B cell (primary cell): ENCODE measurements at regions not wholly inside any gene's neighbourhood (a gene's known extent, or its start where the extent isn't known, plus 50 kb on each side); places are given as distances from the start of the nearest gene placed in this dataset.

Experiments
- EZH2 ChIP-seq: IDR thresholded peaks from 2 replicates; pipeline ENCODE4 v1.6.1; 2012; ENCODE audit warnings: borderline replicate concordance, low read depth, mild to moderate bottlenecking, moderate library complexity, low read length; ENCODE audit not compliant: insufficient read depth, poor library complexity, severe bottlenecking
- TF ChIP-seq, protein P1 (sequence below): fragments of 200-600 bp; IDR thresholded peaks from one replicate; pipeline ENCODE4 v1.8.0; 2022; ENCODE audit warnings: antibody characterized with exemption, mild to moderate bottlenecking

DNA sequence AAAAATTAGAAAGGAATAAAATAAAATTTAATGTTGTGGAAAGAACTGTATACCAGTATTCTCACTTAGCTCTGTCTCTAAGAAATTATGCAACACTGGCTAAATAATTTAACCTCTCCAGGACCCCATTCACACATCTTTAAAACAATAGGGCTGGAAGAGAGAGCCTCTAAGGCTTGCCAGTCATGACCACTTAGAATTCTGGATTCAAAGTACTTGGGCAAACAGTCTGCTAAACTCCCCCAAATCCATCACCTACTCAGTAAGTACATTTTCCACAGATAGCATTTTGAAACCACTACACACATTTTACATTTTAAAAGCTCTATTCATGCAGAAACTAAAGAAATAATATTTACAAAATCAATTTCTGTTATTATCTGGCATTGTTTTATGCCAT, 291.7 kb downstream of the TMEM167A start:
- TF ChIP-seq, protein P1, sequence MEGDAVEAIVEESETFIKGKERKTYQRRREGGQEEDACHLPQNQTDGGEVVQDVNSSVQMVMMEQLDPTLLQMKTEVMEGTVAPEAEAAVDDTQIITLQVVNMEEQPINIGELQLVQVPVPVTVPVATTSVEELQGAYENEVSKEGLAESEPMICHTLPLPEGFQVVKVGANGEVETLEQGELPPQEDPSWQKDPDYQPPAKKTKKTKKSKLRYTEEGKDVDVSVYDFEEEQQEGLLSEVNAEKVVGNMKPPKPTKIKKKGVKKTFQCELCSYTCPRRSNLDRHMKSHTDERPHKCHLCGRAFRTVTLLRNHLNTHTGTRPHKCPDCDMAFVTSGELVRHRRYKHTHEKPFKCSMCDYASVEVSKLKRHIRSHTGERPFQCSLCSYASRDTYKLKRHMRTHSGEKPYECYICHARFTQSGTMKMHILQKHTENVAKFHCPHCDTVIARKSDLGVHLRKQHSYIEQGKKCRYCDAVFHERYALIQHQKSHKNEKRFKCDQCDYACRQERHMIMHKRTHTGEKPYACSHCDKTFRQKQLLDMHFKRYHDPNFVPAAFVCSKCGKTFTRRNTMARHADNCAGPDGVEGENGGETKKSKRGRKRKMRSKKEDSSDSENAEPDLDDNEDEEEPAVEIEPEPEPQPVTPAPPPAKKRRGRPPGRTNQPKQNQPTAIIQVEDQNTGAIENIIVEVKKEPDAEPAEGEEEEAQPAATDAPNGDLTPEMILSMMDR: no peak
- no peak for TF ChIP-seq EZH2
